Endothelial cell of umbilical vein (primary cell): ENCODE measurements at regions not wholly inside any gene's neighbourhood (a gene's known extent, or its start where the extent isn't known, plus 50 kb on each side); places are given as distances from the start of the nearest gene placed in this dataset.

Experiments
- CTCF ChIP-seq, 2 donors: IDR thresholded peaks; 1 replicate in 1 of 2; 2 replicates in 1 of 2; pipeline ENCODE4 v1.5.1; 2011; ENCODE audit warnings: low read length in 2 of 2, mild to moderate bottlenecking in 2 of 2, moderate library complexity in 2 of 2, control low read depth in 1 of 2, inconsistent platforms in 1 of 2, low read depth in 1 of 2; ENCODE audit not compliant: insufficient read depth in 1 of 2; ENCODE audit errors: extremely low read depth in 1 of 2
- EZH2 ChIP-seq: IDR thresholded peaks from 2 replicates; pipeline ENCODE4 v1.6.1; 2012; ENCODE audit warnings: borderline replicate concordance, low read depth, mild to moderate bottlenecking, moderate library complexity, low read length, inconsistent platforms; ENCODE audit not compliant: severe bottlenecking
- POLR2A ChIP-seq: IDR thresholded peaks from 2 replicates; pipeline ENCODE4 v1.6.1; 2012; ENCODE audit warnings: low read depth, mild to moderate bottlenecking, control low read depth, low read length

DNA sequence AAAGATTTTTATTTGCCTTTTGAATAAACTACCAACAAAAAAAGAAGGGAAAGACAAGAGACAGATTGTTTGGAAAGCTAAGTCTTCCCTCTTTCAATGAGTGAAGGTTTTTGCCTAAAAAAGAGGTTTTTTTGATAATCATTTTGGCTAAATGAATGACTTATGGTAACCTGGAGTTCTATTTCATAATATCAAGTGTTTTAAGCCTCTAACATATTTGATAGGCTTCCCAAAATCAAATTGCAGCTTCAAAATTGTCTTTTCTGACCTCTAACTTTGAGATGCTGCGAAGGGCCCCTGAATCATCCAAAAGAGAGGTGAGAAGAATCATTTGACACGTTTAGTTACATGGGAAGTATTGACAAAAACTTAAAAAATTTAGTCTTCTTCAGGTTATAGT, 53.0 kb upstream of the NAMPT start:
- TF ChIP-seq CTCF (IDR thresholded peaks at IDR 0.05; ENCODE audit: extremely low read depth in 1 of 2, insufficient read depth in 1 of 2, low read depth in 1 of 2, low read length in 2 of 2) (no peak), POLR2A (no peak), EZH2 (no peak)
